DND-41 (cell line): ENCODE measurements at regions not wholly inside any gene's neighbourhood (a gene's known extent, or its start where the extent isn't known, plus 50 kb on each side); places are given as distances from the start of the nearest gene placed in this dataset.

Experiments used
- ATAC-seq: fragments of 200-7000 bp; cut with Tn5 transposase; 3 replicates; pipeline ENCODE4 v1.9.1; 2021; ENCODE audit warnings: low read depth; ENCODE audit not compliant: insufficient read depth
- DNase-seq: peaks from one replicate; pipeline ENCODE4 v3.0.0-alpha.2; 2020
- H2AFZ ChIP-seq: 2 replicates; pipeline ENCODE4 v1.6.0; 2012; ENCODE audit warnings: low read depth, low read length
- H3K27ac ChIP-seq: 2 replicates; pipeline ENCODE4 v1.5.1; 2012; ENCODE audit warnings: low read length, inconsistent platforms
- H3K27me3 ChIP-seq: fragments of 200-600 bp; sonication (generic); 2 replicates; pipeline ENCODE4 v1.6.0; 2012; ENCODE audit warnings: low read length, mild to moderate bottlenecking, inconsistent platforms; ENCODE audit not compliant: insufficient read depth, poor library complexity
- H3K36me3 ChIP-seq: 2 replicates; pipeline ENCODE4 v1.5.1; 2012; ENCODE audit warnings: low read length, inconsistent platforms; ENCODE audit not compliant: insufficient read depth
- H3K4me1 ChIP-seq: 2 replicates; pipeline ENCODE4 v1.5.1; 2012; ENCODE audit warnings: mild to moderate bottlenecking, low read length; ENCODE audit not compliant: insufficient read depth
- H3K4me2 ChIP-seq: 2 replicates; pipeline ENCODE4 v1.6.0; 2012; ENCODE audit warnings: mild to moderate bottlenecking, moderate library complexity, low read length, inconsistent platforms; ENCODE audit not compliant: insufficient read depth
- H3K4me3 ChIP-seq, 2 experiments: fragments of 200-600 bp in 1 of 2; shearing (Covaris generic) in 1 of 2; 2 replicates each; pipeline ENCODE4 v1.5.1; 2012 to 2016; ENCODE audit warnings: inconsistent platforms in 2 of 2, low read length in 2 of 2, mild to moderate bottlenecking in 2 of 2, low read depth in 1 of 2, moderate library complexity in 1 of 2
- H3K79me2 ChIP-seq: 2 replicates; pipeline ENCODE4 v1.6.0; 2012; ENCODE audit warnings: low read length, inconsistent platforms; ENCODE audit not compliant: insufficient read depth
- H3K9ac ChIP-seq: 2 replicates; pipeline ENCODE4 v1.6.0; 2012; ENCODE audit warnings: low read depth, mild to moderate bottlenecking, inconsistent platforms, low read length, moderate library complexity
- H3K9me3 ChIP-seq: 2 replicates; pipeline ENCODE4 v1.5.1; 2012; ENCODE audit warnings: low read length, moderate library complexity, mild to moderate bottlenecking, inconsistent platforms; ENCODE audit not compliant: insufficient read depth, severe bottlenecking
- H4K20me1 ChIP-seq: 2 replicates; pipeline ENCODE4 v1.6.0; 2012; ENCODE audit warnings: low read length; ENCODE audit not compliant: insufficient read depth
- CTCF ChIP-seq: IDR thresholded peaks from 2 replicates; pipeline ENCODE4 v1.5.1; 2012; ENCODE audit warnings: borderline replicate concordance, low read length, moderate library complexity, mild to moderate bottlenecking; ENCODE audit not compliant: poor library complexity, severe bottlenecking; ENCODE audit errors: extremely low read depth
- EZH2 ChIP-seq: IDR thresholded peaks from 3 replicates; pipeline ENCODE4 v1.6.1; 2012; ENCODE audit warnings: borderline replicate concordance, low read depth, mild to moderate bottlenecking, moderate library complexity, low read length, inconsistent platforms; ENCODE audit not compliant: severe bottlenecking

GRCh38 chr12:124172636-124173035 is 122.3 kb upstream of the RFLNA start:
- Histone ChIP-seq H3K27me3 (no peaks in the 10 kb centered on the region), H3K4me3 (no peak overlapping the region), H2AFZ (no peak overlapping the region), H4K20me1 (no peaks in the 10 kb centered on the region), H3K27ac (no peak overlapping the region), H3K9me3 (peaks cover 3% of the 10 kb centered on the region), H3K4me1 (no peaks in the 10 kb centered on the region), H3K9ac (no peak overlapping the region), H3K36me3 (no peaks in the 10 kb centered on the region), H3K4me2 (no peak overlapping the region), H3K79me2 (no peaks in the 10 kb centered on the region)
- DNase-seq (no peak), ATAC-seq (no peak)
- no peak for TF ChIP-seq CTCF
- no peak for TF ChIP-seq EZH2

GRCh38 chr12:124173692-124174091 is 121.2 kb upstream of the RFLNA start:
- H3K9ac ChIP-seq: no peak overlapping the region
- no peak overlapping the region for H3K27ac ChIP-seq
- DNase-seq (no peak), ATAC-seq (no peak)
- H4K20me1 ChIP-seq: no peaks in the 10 kb centered on the region
- H3K36me3 ChIP-seq: no peaks in the 10 kb centered on the region
- no peak overlapping the region for H2AFZ ChIP-seq
- H3K79me2 ChIP-seq: no peaks in the 10 kb centered on the region
- H3K4me3 ChIP-seq: no peak overlapping the region
- no peak for TF ChIP-seq EZH2
- TF ChIP-seq CTCF: no peak
- H3K4me2 ChIP-seq: no peak overlapping the region
- no peaks in the 10 kb centered on the region for H3K4me1 ChIP-seq
- H3K27me3 ChIP-seq: no peaks in the 10 kb centered on the region
- H3K9me3 ChIP-seq: peaks cover 3% of the 10 kb centered on the region

- H2AFZ ChIP-seq: no peak overlapping the region
- no peak overlapping the region for H3K27ac ChIP-seq
- H3K27me3 ChIP-seq: no peaks in the 10 kb centered on the region
- no peaks in the 10 kb centered on the region for H3K36me3 ChIP-seq
- no peaks in the 10 kb centered on the region for H3K4me1 ChIP-seq
- H3K4me2 ChIP-seq: no peak overlapping the region
- no peaks in the 10 kb centered on the region for H3K79me2 ChIP-seq
- H4K20me1 ChIP-seq: no peaks in the 10 kb centered on the region
- DNase-seq: no peak
- H3K9ac ChIP-seq: no peak overlapping the region
- H3K9me3 ChIP-seq: peaks cover under 1% of the 10 kb centered on the region
- ATAC-seq: no peak
- no peak overlapping the region for H3K4me3 ChIP-seq
- no peak for TF ChIP-seq CTCF
- no peak for TF ChIP-seq EZH2
These were observed 120.2 kb upstream of the RFLNA start for GRCh38 chr12:124174451-124175348.
